OCI-LY1 (cell line): ENCODE measurements at regions not wholly inside any gene's neighbourhood (a gene's known extent, or its start where the extent isn't known, plus 50 kb on each side); places are given as distances from the start of the nearest gene placed in this dataset.
"Not testable (repeated sequence)": the region's sequence is repeated elsewhere in the genome, so short reads cannot be mapped to it uniquely, and the experiment has no call there.

Experiments
- H2AFZ ChIP-seq: fragments of 200-600 bp; sonication (generic), shearing (Covaris generic); 2 replicates; pipeline ENCODE4 v1.6.0; 2014; ENCODE audit warnings: antibody characterized with exemption, mild to moderate bottlenecking, low read length
- H3F3A ChIP-seq: fragments of 200-600 bp; sonication (generic), shearing (Covaris generic); 2 replicates; pipeline ENCODE4 v1.6.0; 2014; ENCODE audit warnings: mild to moderate bottlenecking, antibody characterized with exemption, low read length, moderate library complexity; ENCODE audit not compliant: insufficient read depth
- H3K27ac ChIP-seq: fragments of 200-600 bp; sonication (generic); 2 replicates; pipeline ENCODE4 v1.5.1; 2014; ENCODE audit warnings: low read length, mixed run types, mild to moderate bottlenecking, low read depth; ENCODE audit not compliant: poor library complexity, severe bottlenecking
- H3K27me3 ChIP-seq: fragments of 200-600 bp; sonication (generic); 2 replicates; pipeline ENCODE4 v1.6.0; 2014; ENCODE audit warnings: antibody characterized with exemption, mild to moderate bottlenecking, low read length, moderate library complexity; ENCODE audit not compliant: insufficient read depth
- H3K36me3 ChIP-seq: fragments of 200-600 bp; sonication (generic); 2 replicates; pipeline ENCODE4 v1.6.1; 2014; ENCODE audit warnings: mild to moderate bottlenecking, antibody characterized with exemption, low read length, moderate library complexity, mixed read lengths; ENCODE audit not compliant: insufficient read depth
- H3K4me1 ChIP-seq: fragments of 200-600 bp; sonication (generic); 2 replicates; pipeline ENCODE4 v1.5.1; 2014; ENCODE audit warnings: mild to moderate bottlenecking, low read length, moderate library complexity; ENCODE audit not compliant: insufficient read depth, severe bottlenecking
- H3K4me2 ChIP-seq: fragments of 200-600 bp; sonication (generic), shearing (Covaris generic); 2 replicates; pipeline ENCODE4 v1.6.1; 2014; ENCODE audit warnings: low read length
- H3K4me3 ChIP-seq: fragments of 200-600 bp; sonication (generic); 2 replicates; pipeline ENCODE4 v1.5.1; 2014; ENCODE audit warnings: low read length, low read depth, mild to moderate bottlenecking, mixed read lengths; ENCODE audit not compliant: poor library complexity, severe bottlenecking
- H3K79me2 ChIP-seq: fragments of 200-600 bp; shearing (Covaris generic); 2 replicates; pipeline ENCODE4 v1.6.1; 2016; ENCODE audit warnings: mixed run types, low read length, mixed read lengths; ENCODE audit not compliant: insufficient read depth
- H3K9ac ChIP-seq: fragments of 200-600 bp; sonication (generic), shearing (Covaris generic); 2 replicates; pipeline ENCODE4 v1.6.1; 2014; ENCODE audit warnings: mild to moderate bottlenecking, low read length, mixed read lengths
- H3K9me2 ChIP-seq: fragments of 200-600 bp; sonication (generic), shearing (Covaris generic); 2 replicates; pipeline ENCODE4 v1.6.1; 2014; ENCODE audit warnings: low read depth, mild to moderate bottlenecking, low read length, mixed read lengths
- H3K9me3 ChIP-seq: fragments of 200-600 bp; shearing (Covaris generic); 2 replicates; pipeline ENCODE4 v1.6.1; 2014; ENCODE audit warnings: low read length, mixed read lengths
- H4K20me1 ChIP-seq: fragments of 200-600 bp; sonication (generic), shearing (Covaris generic); 2 replicates; pipeline ENCODE4 v1.6.0; 2016; ENCODE audit warnings: mild to moderate bottlenecking, low read length; ENCODE audit not compliant: insufficient read depth
- EZH2 ChIP-seq: fragments of 200-600 bp; sonication (generic), shearing (Covaris generic); IDR thresholded peaks from 2 replicates; pipeline ENCODE4 v1.8.0; 2017; ENCODE audit warnings: borderline replicate concordance, mixed run types, mild to moderate bottlenecking, antibody characterized with exemption, low read length, moderate library complexity, mixed read lengths
- TF ChIP-seq, protein P1 (sequence below): fragments of 200-600 bp; sonication (generic), shearing (Covaris generic); IDR thresholded peaks from 2 replicates; pipeline ENCODE4 v1.5.1; 2017; ENCODE audit warnings: mild to moderate bottlenecking, antibody characterized with exemption, low read length, moderate library complexity, mixed read lengths

DNA sequence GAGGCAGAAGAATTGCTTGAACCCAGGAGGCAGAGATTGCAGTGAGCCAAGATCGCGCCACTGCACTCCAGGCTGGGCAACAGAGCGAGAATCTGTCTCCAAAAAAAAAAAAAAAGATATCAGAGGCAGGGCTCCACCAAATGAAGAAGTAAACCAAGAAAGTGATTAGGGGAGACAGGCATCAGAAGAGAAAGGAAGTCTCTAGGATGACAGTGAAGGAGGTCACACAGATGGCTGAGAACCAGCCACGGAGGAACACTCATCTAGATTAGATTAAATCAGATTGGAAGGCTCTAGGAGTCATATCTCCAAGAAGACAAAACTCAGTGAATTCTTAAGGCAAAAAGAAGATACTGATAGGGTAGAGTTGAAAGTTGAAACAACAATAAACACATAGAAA lies 102.2 kb upstream of the CCDC28A start:
- Histone ChIP-seq H3K9ac (no peak overlapping the region), H3K9me2 (no peaks in the 10 kb centered on the region), H4K20me1 (no peaks in the 10 kb centered on the region), H3F3A (no peaks in the 10 kb centered on the region), H3K4me1 (no peaks in the 10 kb centered on the region), H2AFZ (no peak overlapping the region), H3K27me3 (no peaks in the 10 kb centered on the region), H3K36me3 (no peaks in the 10 kb centered on the region), H3K79me2 (no peaks in the 10 kb centered on the region), H3K27ac (no peak overlapping the region), H3K4me3 (no peak overlapping the region), H3K9me3 (no peaks in the 10 kb centered on the region), H3K4me2 (no peak overlapping the region)
- TF ChIP-seq EZH2: no peak
- TF ChIP-seq, protein P1, sequence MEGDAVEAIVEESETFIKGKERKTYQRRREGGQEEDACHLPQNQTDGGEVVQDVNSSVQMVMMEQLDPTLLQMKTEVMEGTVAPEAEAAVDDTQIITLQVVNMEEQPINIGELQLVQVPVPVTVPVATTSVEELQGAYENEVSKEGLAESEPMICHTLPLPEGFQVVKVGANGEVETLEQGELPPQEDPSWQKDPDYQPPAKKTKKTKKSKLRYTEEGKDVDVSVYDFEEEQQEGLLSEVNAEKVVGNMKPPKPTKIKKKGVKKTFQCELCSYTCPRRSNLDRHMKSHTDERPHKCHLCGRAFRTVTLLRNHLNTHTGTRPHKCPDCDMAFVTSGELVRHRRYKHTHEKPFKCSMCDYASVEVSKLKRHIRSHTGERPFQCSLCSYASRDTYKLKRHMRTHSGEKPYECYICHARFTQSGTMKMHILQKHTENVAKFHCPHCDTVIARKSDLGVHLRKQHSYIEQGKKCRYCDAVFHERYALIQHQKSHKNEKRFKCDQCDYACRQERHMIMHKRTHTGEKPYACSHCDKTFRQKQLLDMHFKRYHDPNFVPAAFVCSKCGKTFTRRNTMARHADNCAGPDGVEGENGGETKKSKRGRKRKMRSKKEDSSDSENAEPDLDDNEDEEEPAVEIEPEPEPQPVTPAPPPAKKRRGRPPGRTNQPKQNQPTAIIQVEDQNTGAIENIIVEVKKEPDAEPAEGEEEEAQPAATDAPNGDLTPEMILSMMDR: no peak

DNA sequence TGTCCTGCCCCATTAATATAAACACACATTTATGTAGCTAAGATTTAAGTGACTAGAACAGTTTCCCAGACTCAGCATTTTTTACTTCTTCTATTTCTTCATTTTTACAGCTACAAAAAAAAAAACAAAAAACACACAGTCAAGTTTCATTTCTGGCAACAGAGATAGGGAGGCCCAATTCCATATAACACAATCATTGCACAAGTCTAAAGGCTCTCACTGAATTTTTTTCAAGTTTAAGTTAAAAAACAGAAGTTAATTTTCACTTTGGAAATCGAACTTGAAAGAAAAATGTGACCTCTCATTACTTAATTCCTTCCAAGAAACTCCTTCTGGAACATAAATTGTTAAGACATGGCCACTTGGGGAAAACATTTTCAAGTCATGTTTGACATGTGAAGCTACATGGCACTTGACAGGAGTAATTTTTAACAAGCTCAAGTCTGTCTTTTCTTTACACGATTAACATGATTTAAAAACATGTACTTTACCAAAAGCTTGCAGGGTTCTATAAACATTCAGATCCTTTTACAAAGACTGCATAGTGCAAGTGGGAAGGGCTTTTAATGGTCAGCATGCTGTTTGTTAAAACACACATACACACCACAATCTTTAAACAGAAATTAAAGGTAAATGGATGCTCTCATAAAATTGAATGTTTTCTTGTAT lies 100.1 kb upstream of the CCDC28A start:
- Histone ChIP-seq H3K36me3 (no peaks in the 10 kb centered on the region), H3K4me1 (no peaks in the 10 kb centered on the region), H3K4me3 (no peak overlapping the region), H3K4me2 (no peak overlapping the region), H4K20me1 (no peaks in the 10 kb centered on the region), H3K9me2 (no peaks in the 10 kb centered on the region), H3K27me3 (0 out of 2 replicates have a peak, but pooled peaks cover 4% of the 10 kb centered on the region), H3F3A (no peaks in the 10 kb centered on the region), H3K9me3 (no peaks in the 10 kb centered on the region), H3K9ac (no peak overlapping the region), H3K79me2 (no peaks in the 10 kb centered on the region), H2AFZ (no peak overlapping the region), H3K27ac (no peak overlapping the region)
- TF ChIP-seq EZH2: no peak
- TF ChIP-seq, protein P1: no peak

DNA sequence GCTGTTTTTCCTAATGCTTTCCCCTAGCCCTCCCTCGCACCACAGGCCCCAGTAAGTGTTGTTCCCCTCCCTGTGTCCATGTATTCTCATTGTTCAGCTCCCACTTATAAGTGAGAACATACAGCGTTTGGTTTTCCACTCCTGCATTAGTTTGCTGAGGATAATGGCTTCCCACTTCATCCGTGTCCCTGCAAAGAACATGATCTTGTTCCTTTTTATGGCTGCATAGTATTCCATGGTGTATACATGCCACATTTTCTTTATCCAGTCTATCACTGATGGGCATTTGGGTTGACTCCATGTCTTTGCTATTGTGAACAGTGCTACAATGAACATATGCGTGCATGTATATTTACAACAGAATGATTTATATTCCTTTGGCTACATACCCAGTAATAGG lies 99.1 kb upstream of the CCDC28A start:
- not testable (repeated sequence) for H3K79me2 ChIP-seq, H3K4me1 ChIP-seq, H3K9me3 ChIP-seq, H3K9ac ChIP-seq, H3K4me3 ChIP-seq, H4K20me1 ChIP-seq, H3K9me2 ChIP-seq, H2AFZ ChIP-seq, H3F3A ChIP-seq, H3K4me2 ChIP-seq, H3K36me3 ChIP-seq, H3K27me3 ChIP-seq, H3K27ac ChIP-seq

DNA sequence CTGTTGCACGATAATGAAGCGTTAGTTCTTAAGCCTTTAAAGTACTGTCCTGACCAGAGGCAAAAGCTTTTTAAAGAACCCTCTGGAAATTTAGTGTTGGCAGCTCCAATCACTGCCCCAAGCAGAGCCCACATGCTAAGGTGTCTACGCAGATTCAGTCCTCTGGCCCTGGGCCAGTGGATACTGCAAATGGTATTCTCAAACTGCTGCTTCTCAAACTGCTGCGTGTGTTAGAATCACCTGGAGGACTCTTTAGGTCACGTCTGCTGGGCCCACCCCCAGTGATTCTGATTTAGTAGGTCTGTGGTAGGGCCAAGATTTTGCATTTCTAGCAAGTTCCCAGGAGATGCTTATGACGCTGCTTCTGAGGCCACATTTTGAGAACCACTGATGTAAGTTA lies 96.0 kb upstream of the CCDC28A start:
- no peak overlapping the region for H3K4me2 ChIP-seq
- H3K9me3 ChIP-seq: no peaks in the 10 kb centered on the region
- H3K9me2 ChIP-seq: no peaks in the 10 kb centered on the region
- no peak overlapping the region for H3K9ac ChIP-seq
- no peaks in the 10 kb centered on the region for H3K36me3 ChIP-seq
- no peak overlapping the region for H2AFZ ChIP-seq
- H3K79me2 ChIP-seq: no peaks in the 10 kb centered on the region
- TF ChIP-seq, protein P1: no peak
- TF ChIP-seq EZH2: no peak
- no peaks in the 10 kb centered on the region for H3F3A ChIP-seq
- H3K4me3 ChIP-seq: no peak overlapping the region
- H3K27ac ChIP-seq: no peak overlapping the region
- no peaks in the 10 kb centered on the region for H3K4me1 ChIP-seq
- H4K20me1 ChIP-seq: no peaks in the 10 kb centered on the region
- H3K27me3 ChIP-seq: 0 out of 2 replicates have a peak, but pooled peaks cover 4% of the 10 kb centered on the region
